GM23338 (cell line): ENCODE measurements at regions not wholly inside any gene's neighbourhood (a gene's known extent, or its start where the extent isn't known, plus 50 kb on each side); places are given as distances from the start of the nearest gene placed in this dataset.

ENCODE experiments used
- ATAC-seq: fragments of 200-7000 bp; cut with Tn5 transposase; 3 replicates; pipeline ENCODE4 v1.9.1; 2020
- DNase-seq: peaks from one replicate; pipeline ENCODE4 v3.0.0-alpha.2; 2015; ENCODE audit warnings: low spot score
- H2AFZ ChIP-seq: fragments of 200-600 bp; sonication (generic); 2 replicates; pipeline ENCODE4 v1.8.0; 2016; ENCODE audit warnings: antibody characterized with exemption, mild to moderate bottlenecking, moderate library complexity
- H3F3A ChIP-seq: fragments of 200-600 bp; sonication (generic); replicated peaks from 2 replicates; pipeline ENCODE4 v1.8.0; 2017; ENCODE audit warnings: antibody characterized with exemption, mixed run types, low read depth
- H3K27ac ChIP-seq: fragments of 200-600 bp; sonication (generic); 2 replicates; pipeline ENCODE4 v1.6.1; 2016; ENCODE audit warnings: low read depth
- H3K27me3 ChIP-seq: fragments of 200-600 bp; sonication (generic); 2 replicates; pipeline ENCODE4 v1.8.0; 2016; ENCODE audit warnings: mild to moderate bottlenecking, mixed run types, moderate library complexity; ENCODE audit not compliant: insufficient read depth
- H3K36me3 ChIP-seq: fragments of 200-600 bp; sonication (generic); 2 replicates; pipeline ENCODE4 v1.8.0; 2016; ENCODE audit warnings: mild to moderate bottlenecking; ENCODE audit not compliant: insufficient read depth
- H3K4me1 ChIP-seq: fragments of 200-600 bp; sonication (generic); 2 replicates; pipeline ENCODE4 v1.8.0; 2016; ENCODE audit warnings: mild to moderate bottlenecking, moderate library complexity; ENCODE audit not compliant: insufficient read depth
- H3K4me2 ChIP-seq: fragments of 200-600 bp; sonication (generic); 2 replicates; pipeline ENCODE4 v1.7.1; 2017; ENCODE audit warnings: mixed run types
- H3K4me3 ChIP-seq: fragments of 200-600 bp; sonication (generic); 2 replicates; pipeline ENCODE4 v1.6.1; 2016; ENCODE audit warnings: mixed run types
- H3K79me2 ChIP-seq: fragments of 200-600 bp; sonication (generic); replicated peaks from 2 replicates; pipeline ENCODE4 v1.8.0; 2017; ENCODE audit warnings: mild to moderate bottlenecking; ENCODE audit not compliant: insufficient read depth
- H3K9me2 ChIP-seq: fragments of 200-600 bp; sonication (generic); 2 replicates; pipeline ENCODE4 v1.8.0; 2017; ENCODE audit not compliant: insufficient read depth
- H4K20me1 ChIP-seq: fragments of 200-600 bp; sonication (generic); replicated peaks from 2 replicates; pipeline ENCODE4 v1.8.0; 2017; ENCODE audit warnings: mild to moderate bottlenecking; ENCODE audit not compliant: insufficient read depth
- H3K27ac Mint-ChIP-seq: 2 replicates; pipeline ENCODE4 v1.8.0; 2020; ENCODE audit warnings: inconsistent platforms, mild to moderate bottlenecking, moderate library complexity, mixed read lengths
- H3K27me3 Mint-ChIP-seq: 3 replicates; pipeline ENCODE4 v1.8.0; 2022; ENCODE audit warnings: low read depth, mild to moderate bottlenecking, moderate library complexity, mixed read lengths, inconsistent platforms; ENCODE audit not compliant: insufficient read depth, poor library complexity
- H3K36me3 Mint-ChIP-seq: 3 replicates; pipeline ENCODE4 v1.8.0; 2021; ENCODE audit warnings: low read depth, mild to moderate bottlenecking, inconsistent platforms, moderate library complexity, mixed read lengths
- H3K4me1 Mint-ChIP-seq: 3 replicates; pipeline ENCODE4 v1.8.0; 2020; ENCODE audit warnings: mild to moderate bottlenecking, inconsistent platforms, mixed read lengths
- H3K4me3 Mint-ChIP-seq: 3 replicates; pipeline ENCODE4 v1.8.0; 2021; ENCODE audit warnings: moderate library complexity, mild to moderate bottlenecking, inconsistent platforms, mixed read lengths
- H3K9me3 Mint-ChIP-seq: 3 replicates; pipeline ENCODE4 v1.8.0; 2020; ENCODE audit warnings: moderate library complexity, mild to moderate bottlenecking, inconsistent platforms, mixed read lengths
- EZH2 ChIP-seq: fragments of 200-600 bp; sonication (generic); IDR thresholded peaks from one replicate; pipeline ENCODE4 v1.8.0; 2017; ENCODE audit warnings: antibody characterized with exemption, mild to moderate bottlenecking, low read depth; ENCODE audit not compliant: unreplicated experiment
- NANOG ChIP-seq: IDR thresholded peaks from 2 replicates; pipeline ENCODE4 v1.6.1; 2016; ENCODE audit warnings: antibody characterized with exemption, borderline replicate concordance
- POLR2AphosphoS5 ChIP-seq: IDR thresholded peaks from 2 replicates; pipeline ENCODE4 v1.6.1; 2016; ENCODE audit warnings: antibody characterized with exemption, low read depth
- REST ChIP-seq: IDR thresholded peaks from one replicate; pipeline ENCODE4 v1.6.1; 2018; ENCODE audit warnings: antibody characterized with exemption; ENCODE audit not compliant: unreplicated experiment
- STAT1 ChIP-seq: IDR thresholded peaks from one replicate; pipeline ENCODE4 v1.6.1; 2016; ENCODE audit warnings: antibody characterized with exemption; ENCODE audit not compliant: unreplicated experiment
- ZNF331 ChIP-seq: fragments of 250-450 bp; sonication (Bioruptor Pico); IDR thresholded peaks from 2 replicates; pipeline ENCODE4 v1.5.0; 2020; ENCODE audit warnings: low read depth, mild to moderate bottlenecking, moderate library complexity
- ZNF462 ChIP-seq: fragments of 250-450 bp; sonication (Bioruptor Pico); IDR thresholded peaks from 2 replicates; pipeline ENCODE4 v1.5.0; 2020; ENCODE audit warnings: mild to moderate bottlenecking, moderate library complexity

DNA sequence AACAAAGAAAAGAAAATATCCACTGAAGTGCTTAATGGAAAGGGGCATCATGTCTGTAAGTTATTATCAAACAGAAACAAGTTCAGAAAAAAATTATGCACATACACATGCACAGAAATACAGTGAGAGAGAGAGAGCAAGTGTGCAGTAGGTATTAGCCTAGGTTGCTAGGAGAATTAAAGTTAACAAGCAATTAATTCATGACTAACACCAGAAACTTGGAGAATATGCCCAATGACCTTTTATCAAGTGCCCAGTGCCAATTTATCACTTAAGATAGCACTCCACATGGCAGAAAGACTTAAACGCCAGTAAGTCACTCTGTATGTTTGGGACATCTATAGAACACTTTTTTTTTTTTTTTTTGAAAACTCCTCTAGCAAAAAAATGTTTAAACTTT lies 56.2 kb upstream of the SLC16A1 start (continued):
- no peak for TF ChIP-seq ZNF462 (CRISPR knock-in tag)
- no peak for TF ChIP-seq POLR2AphosphoS5
- TF ChIP-seq EZH2, result no peak
- TF ChIP-seq REST, result no peak
- no peak for TF ChIP-seq ZNF331

GRCh38 chr1:113013823-113014222 lies 57.8 kb upstream of the SLC16A1 start:
- peaks cover 4% of the 10 kb centered on the region; the same call in 1 of the 2 replicates for H3K36me3 ChIP-seq
- no peaks in the 10 kb centered on the region for H3K4me1 ChIP-seq
- H3K9me2 ChIP-seq, result no peaks in the 10 kb centered on the region
- H3K27me3 Mint-ChIP-seq, result peaks cover 2% of the 10 kb centered on the region
- H3K79me2 ChIP-seq, result no peaks in the 10 kb centered on the region
- no peak overlapping the region for H3K4me3 ChIP-seq
- H3K4me3 Mint-ChIP-seq, result no peak overlapping the region
- ATAC-seq (no peak), DNase-seq (no peak)
- H4K20me1 ChIP-seq, result no peaks in the 10 kb centered on the region
- H3K27me3 ChIP-seq, result no peaks in the 10 kb centered on the region
- no peak overlapping the region for H3K27ac ChIP-seq
- no peaks in the 10 kb centered on the region; the same call in 2 of the 3 replicates for H3K4me1 Mint-ChIP-seq
- H3K27ac Mint-ChIP-seq, result no peak overlapping the region
- H3K9me3 Mint-ChIP-seq, result no peaks in the 10 kb centered on the region
- H3K4me2 ChIP-seq, result no peak overlapping the region
- peaks cover 2% of the 10 kb centered on the region for H3K36me3 Mint-ChIP-seq
- no peaks in the 10 kb centered on the region; the same call in 1 of the 2 replicates for H3F3A ChIP-seq
- no peak overlapping the region for H2AFZ ChIP-seq
- TF ChIP-seq ZNF331, result no peak
- TF ChIP-seq ZNF462 (CRISPR knock-in tag), result no peak
- no peak for TF ChIP-seq STAT1
- TF ChIP-seq NANOG, result no peak
